ENCODE measurements at regions not wholly inside any gene's neighbourhood (a gene's known extent, or its start where the extent isn't known, plus 50 kb on each side); places are given as distances from the start of the nearest gene placed in this dataset.

DNA sequence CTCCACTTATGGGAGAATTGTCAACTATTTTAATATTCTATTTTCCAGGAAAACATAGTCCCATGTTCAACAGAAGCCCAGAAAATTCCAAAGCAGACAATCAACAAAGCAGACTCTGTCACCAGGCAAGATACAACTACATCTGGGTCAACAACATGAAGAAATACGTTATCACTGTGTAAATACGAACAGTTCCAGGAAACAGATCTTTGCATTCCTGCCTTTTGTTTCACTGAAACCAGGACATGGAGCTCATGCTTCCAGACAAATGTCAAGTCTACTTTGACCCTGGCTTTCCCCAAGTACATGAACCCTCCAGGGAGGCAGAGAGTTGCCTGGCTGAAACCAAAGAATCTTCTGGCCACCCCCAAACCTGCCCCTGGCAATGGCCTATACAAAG lies 106.7 kb downstream of the SETD4 start:
- POLR2A ChIA-PET, result no interaction called here
- H3K36me3 ChIP-seq (ENCODE audit: control insufficient read depth in 2 of 2, insufficient read depth in 1 of 2, low read length in 2 of 2), result no peaks in the 10 kb centered on the region
- CTCF ChIA-PET, result interaction anchor here (0.6 to 1.1 kb wide), 2 partner anchors 13 to 37 kb away, joined by 3 to 4 read pairs; no protein-coding TSS in a partner anchor
- no peak overlapping the region for H3K27ac ChIP-seq (ENCODE audit: extremely low read depth, low read depth, low read length)
- no peak overlapping the region for H3K4me3 ChIP-seq (ENCODE audit: low read depth, low read length)
- no peaks in the 10 kb centered on the region for H3K4me1 ChIP-seq (ENCODE audit: control insufficient read depth, insufficient read depth, low read length)
- TF ChIP-seq BCL11A (tag by site-specific recombination; IDR thresholded peaks at IDR 0.05; ENCODE audit: low read depth) (no peak), ZNF76 (tag by site-specific recombination; IDR thresholded peaks at IDR 0.05; ENCODE audit: borderline replicate concordance, low read depth) (no peak), ZNF791 (tag by site-specific recombination; IDR thresholded peaks at IDR 0.05) (no peak), CTCF (tag by site-specific recombination; IDR thresholded peaks at IDR 0.05) (no peak), ZNF335 (tag by site-specific recombination; conservative IDR thresholded peaks at IDR 0.05) (no peak), BCL11B (tag by site-specific recombination; IDR thresholded peaks at IDR 0.05; ENCODE audit: low read depth) (no peak), ZNF266 (tag by site-specific recombination; IDR thresholded peaks at IDR 0.05; ENCODE audit: low read depth) (no peak), IKZF3 (tag by site-specific recombination; IDR thresholded peaks at IDR 0.05) (no peak), ZNF843 (tag by site-specific recombination; IDR thresholded peaks at IDR 0.05) (no peak), ZNF488 (tag by site-specific recombination; IDR thresholded peaks at IDR 0.05) (no peak), GLIS2 (tag by site-specific recombination; IDR thresholded peaks at IDR 0.05) (no peak), ZNF10 (tag by site-specific recombination; IDR thresholded peaks at IDR 0.05) (no peak), ZNF571 (tag by site-specific recombination; IDR thresholded peaks at IDR 0.05) (no peak), ZNF26 (tag by site-specific recombination; IDR thresholded peaks at IDR 0.05) (no peak), YY1 (tag by site-specific recombination; IDR thresholded peaks at IDR 0.05) (no peak), ZNF341 (tag by site-specific recombination; IDR thresholded peaks at IDR 0.05; ENCODE audit: low read depth) (no peak), ZEB2 (tag by site-specific recombination; IDR thresholded peaks at IDR 0.05) (no peak), ZNF596 (tag by site-specific recombination; IDR thresholded peaks at IDR 0.05) (no peak)
- TF ChIP-seq, protein P1, sequence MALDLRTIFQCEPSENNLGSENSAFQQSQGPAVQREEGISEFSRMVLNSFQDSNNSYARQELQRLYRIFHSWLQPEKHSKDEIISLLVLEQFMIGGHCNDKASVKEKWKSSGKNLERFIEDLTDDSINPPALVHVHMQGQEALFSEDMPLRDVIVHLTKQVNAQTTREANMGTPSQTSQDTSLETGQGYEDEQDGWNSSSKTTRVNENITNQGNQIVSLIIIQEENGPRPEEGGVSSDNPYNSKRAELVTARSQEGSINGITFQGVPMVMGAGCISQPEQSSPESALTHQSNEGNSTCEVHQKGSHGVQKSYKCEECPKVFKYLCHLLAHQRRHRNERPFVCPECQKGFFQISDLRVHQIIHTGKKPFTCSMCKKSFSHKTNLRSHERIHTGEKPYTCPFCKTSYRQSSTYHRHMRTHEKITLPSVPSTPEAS (tag by site-specific recombination; IDR thresholded peaks at IDR 0.05), result no peak
- no peaks in the 10 kb centered on the region for H3K9me3 ChIP-seq (ENCODE audit: control insufficient read depth, insufficient read depth, low read depth, low read length)

GRCh38 chr21:35952651-35953340 lies 107.5 kb downstream of the SETD4 start:
- Histone ChIP-seq H3K9me3 (ENCODE audit: control insufficient read depth, insufficient read depth, low read depth, low read length) (no peaks in the 10 kb centered on the region), H3K4me3 (ENCODE audit: low read depth, low read length) (no peak overlapping the region), H3K36me3 (ENCODE audit: control insufficient read depth in 2 of 2, insufficient read depth in 1 of 2, low read length in 2 of 2) (no peaks in the 10 kb centered on the region), H3K4me1 (ENCODE audit: control insufficient read depth, insufficient read depth, low read length) (no peaks in the 10 kb centered on the region), H3K27ac (ENCODE audit: extremely low read depth, low read depth, low read length) (no peak overlapping the region)
- ChIA-PET POLR2A (no interaction called here), CTCF (interaction anchor here (0.5 to 1.1 kb wide), 3 partner anchors 14 to 1123 kb away, joined by 3 to 5 read pairs (median 4); no protein-coding TSS in a partner anchor)
- TF ChIP-seq ZNF670 (tag by site-specific recombination; IDR thresholded peaks at IDR 0.05; ENCODE audit: low read depth) (no peak), PRDM1 (tag by site-specific recombination; IDR thresholded peaks at IDR 0.05) (no peak), ZNF501 (tag by site-specific recombination; IDR thresholded peaks at IDR 0.05) (no peak), ZFP3 (tag by site-specific recombination; IDR thresholded peaks at IDR 0.05; ENCODE audit: low read depth) (no peak), TCF7L2 (IDR thresholded peaks at IDR 0.05; ENCODE audit: borderline replicate concordance, low read depth, low read length) (no peak), ZNF157 (tag by site-specific recombination; IDR thresholded peaks at IDR 0.05) (no peak), ZNF777 (tag by site-specific recombination; IDR thresholded peaks at IDR 0.05; ENCODE audit: borderline replicate concordance) (no peak)

All from HEK293 (cell line).